BLaER1 treated with 17β-estradiol and CSF1 and Interleukin-3, amounts not matched to agents 10 nM and 100 nM (cell line): ENCODE measurements at regions not wholly inside any gene's neighbourhood (a gene's known extent, or its start where the extent isn't known, plus 50 kb on each side); places are given as distances from the start of the nearest gene placed in this dataset.
A peak's percentile ranks its signal among the peaks of the same experiment; 100 is the strongest.

Experiments used
- H3K27ac ChIP-seq, 11 experiments: shearing (Covaris generic); formaldehyde crosslinking; 2 replicates each; pipeline ENCODE4 v1.8.1; 2022
- H3K27me3 ChIP-seq, 11 experiments: shearing (Covaris generic); formaldehyde crosslinking; 2 replicates each; pipeline ENCODE4 v1.8.1; 2022
- H3K36me3 ChIP-seq, 11 experiments: shearing (Covaris generic); formaldehyde crosslinking; 2 replicates each; pipeline ENCODE4 v1.8.1; 2022
- H3K4me1 ChIP-seq, 10 experiments: shearing (Covaris generic); formaldehyde crosslinking; 2 replicates each; pipeline ENCODE4 v1.8.1; 2022
- H3K4me2 ChIP-seq, 11 experiments: shearing (Covaris generic); formaldehyde crosslinking; 2 replicates each; pipeline ENCODE4 v1.8.1; 2022
- H3K4me3 ChIP-seq, 10 experiments: shearing (Covaris generic); formaldehyde crosslinking; 2 replicates each; pipeline ENCODE4 v1.8.1; 2022
- H3K9ac ChIP-seq, 11 experiments: shearing (Covaris generic); formaldehyde crosslinking; 2 replicates each; pipeline ENCODE4 v1.8.1; 2022
- H3K9me3 ChIP-seq, 11 experiments: shearing (Covaris generic); formaldehyde crosslinking; replicated peaks in 1 of 11; 2 replicates each; pipeline ENCODE4 v1.8.1; 2022
- H4K20me1 ChIP-seq, 11 experiments: shearing (Covaris generic); formaldehyde crosslinking; 2 replicates each; pipeline ENCODE4 v1.8.1; 2022
- Cebpa-rat ChIP-seq, 11 experiments: shearing (Covaris generic); IDR thresholded peaks; 2 replicates each; pipeline ENCODE4 v1.8.1; 2022

- Histone ChIP-seq H3K36me3 (no peaks in the 10 kb centered on the region), H3K4me1 (peaks cover 12 to 37% (median 24%) of the 10 kb centered on the region in 10 experiments; a peak in 18 of 20 replicates), H4K20me1 (no peaks in the 10 kb centered on the region; a peak in 1 of 22 replicates), H3K27ac (no peak overlapping the region), H3K4me2 (peak overlapping the region; percentile 15 to 93 (median 80); a peak in 21 of 22 replicates), H3K9me3 (no peaks in the 10 kb centered on the region), H3K4me3 (no peak overlapping the region), H3K27me3 (no peaks in the 10 kb centered on the region), H3K9ac (0 out of 22 replicates have a peak overlapping the region, but pooled peaks of 1 of the 11 experiments have one; percentile 11)
- TF ChIP-seq Cebpa-rat (IDR thresholded peaks at IDR 0.05) = no peak
Measured at GRCh38 chrX:39018541-39018940, 217.3 kb downstream of the MID1IP1 start.

GRCh38 chrX:39019056-39019455 is 217.8 kb downstream of the MID1IP1 start:
- Histone ChIP-seq H3K4me1 (peaks cover 12 to 37% (median 24%) of the 10 kb centered on the region in 10 experiments; a peak in 18 of 20 replicates), H3K9ac (no peak overlapping the region), H3K36me3 (no peaks in the 10 kb centered on the region), H3K4me3 (no peak overlapping the region), H3K9me3 (no peaks in the 10 kb centered on the region), H4K20me1 (no peaks in the 10 kb centered on the region; a peak in 1 of 22 replicates), H3K27ac (no peak overlapping the region), H3K4me2 (peak overlapping the region in 8 of 11 experiments; percentile 62 to 93 (median 82); a peak in 14 of 22 replicates), H3K27me3 (no peaks in the 10 kb centered on the region)
- no peak for TF ChIP-seq Cebpa-rat (IDR thresholded peaks at IDR 0.05)

- Histone ChIP-seq H3K27ac (no peak overlapping the region), H4K20me1 (no peaks in the 10 kb centered on the region; a peak in 1 of 22 replicates), H3K4me1 (peaks cover 12 to 37% (median 24%) of the 10 kb centered on the region in 10 experiments; a peak in 18 of 20 replicates), H3K4me2 (peak overlapping the region in 5 of 11 experiments; percentile 3 to 93 (median 23); a peak in 6 of 22 replicates), H3K27me3 (no peaks in the 10 kb centered on the region), H3K9me3 (no peaks in the 10 kb centered on the region), H3K9ac (no peak overlapping the region), H3K36me3 (no peaks in the 10 kb centered on the region), H3K4me3 (no peak overlapping the region)
- no peak for TF ChIP-seq Cebpa-rat (IDR thresholded peaks at IDR 0.05)
Measured at GRCh38 chrX:39020051-39020669, 218.9 kb downstream of the MID1IP1 start.

GRCh38 chrX:39022106-39022505 is 220.8 kb downstream of the MID1IP1 start:
- H3K27ac ChIP-seq = no peak overlapping the region
- no peak for TF ChIP-seq Cebpa-rat (IDR thresholded peaks at IDR 0.05)
- H3K4me1 ChIP-seq = peaks cover 12 to 33% (median 24%) of the 10 kb centered on the region in 10 experiments; a peak in 18 of 20 replicates
- H3K4me3 ChIP-seq = no peak overlapping the region
- H3K36me3 ChIP-seq = no peaks in the 10 kb centered on the region
- H3K9me3 ChIP-seq = peaks cover 0 to 3% (median under 1%) of the 10 kb centered on the region in 11 experiments; a peak in 6 of 22 replicates
- no peaks in the 10 kb centered on the region for H4K20me1 ChIP-seq
- no peaks in the 10 kb centered on the region for H3K27me3 ChIP-seq
- no peak overlapping the region for H3K4me2 ChIP-seq
- no peak overlapping the region for H3K9ac ChIP-seq

- peaks cover 0 to 4% (median 0%) of the 10 kb centered on the region in 11 experiments; a peak in 3 of 22 replicates for H3K36me3 ChIP-seq
- TF ChIP-seq Cebpa-rat (IDR thresholded peaks at IDR 0.05) = no peak
- no peak overlapping the region for H3K4me3 ChIP-seq
- H3K9ac ChIP-seq = no peak overlapping the region
- H3K27ac ChIP-seq = no peak overlapping the region
- no peak overlapping the region for H3K4me2 ChIP-seq
- no peaks in the 10 kb centered on the region for H3K27me3 ChIP-seq
- H3K9me3 ChIP-seq = peaks cover 37 to 65% (median 49%) of the 10 kb centered on the region in 11 experiments
- H3K4me1 ChIP-seq = no peaks in the 10 kb centered on the region
- H4K20me1 ChIP-seq = no peaks in the 10 kb centered on the region
Measured at GRCh38 chrX:39029221-39029620, 228.0 kb downstream of the MID1IP1 start.

- no peaks in the 10 kb centered on the region for H3K4me1 ChIP-seq
- no peak overlapping the region for H3K9ac ChIP-seq
- no peaks in the 10 kb centered on the region for H3K27me3 ChIP-seq
- H3K9me3 ChIP-seq = peaks cover 41 to 73% (median 56%) of the 10 kb centered on the region in 11 experiments
- no peak for TF ChIP-seq Cebpa-rat (IDR thresholded peaks at IDR 0.05)
- H3K4me2 ChIP-seq = no peak overlapping the region
- no peaks in the 10 kb centered on the region for H4K20me1 ChIP-seq
- no peak overlapping the region for H3K27ac ChIP-seq
- H3K36me3 ChIP-seq = peaks cover 0 to 4% (median 0%) of the 10 kb centered on the region in 11 experiments; a peak in 3 of 22 replicates
- no peak overlapping the region for H3K4me3 ChIP-seq
Measured at GRCh38 chrX:39030636-39031035, 229.4 kb downstream of the MID1IP1 start.

GRCh38 chrX:39039890-39040289 is 238.6 kb downstream of the MID1IP1 start:
- TF ChIP-seq Cebpa-rat (IDR thresholded peaks at IDR 0.05) = no peak

GRCh38 chrX:39043838-39044550 is 242.7 kb downstream of the MID1IP1 start:
- Histone ChIP-seq H3K4me1 (no peaks in the 10 kb centered on the region), H3K9me3 (peaks cover 0 to 5% (median 0%) of the 10 kb centered on the region in 11 experiments; a peak in 1 of 22 replicates), H3K27me3 (no peaks in the 10 kb centered on the region), H4K20me1 (no peaks in the 10 kb centered on the region), H3K4me3 (no peak overlapping the region), H3K27ac (no peak overlapping the region), H3K4me2 (no peak overlapping the region), H3K36me3 (no peaks in the 10 kb centered on the region), H3K9ac (no peak overlapping the region)
- TF ChIP-seq Cebpa-rat (IDR thresholded peaks at IDR 0.05) = no peak

More at GRCh38 chrX:39039890-39040289, 238.6 kb downstream of the MID1IP1 start:
- no peak overlapping the region for H3K9ac ChIP-seq
- H3K36me3 ChIP-seq = no peaks in the 10 kb centered on the region
- H3K4me3 ChIP-seq = no peak overlapping the region
- no peak overlapping the region for H3K27ac ChIP-seq
- no peaks in the 10 kb centered on the region for H3K27me3 ChIP-seq
- peaks cover 0 to 9% (median 2%) of the 10 kb centered on the region in 11 experiments; a peak in 10 of 22 replicates for H3K9me3 ChIP-seq
- no peak overlapping the region for H3K4me2 ChIP-seq
- no peaks in the 10 kb centered on the region for H3K4me1 ChIP-seq
- H4K20me1 ChIP-seq = no peaks in the 10 kb centered on the region

- no peak overlapping the region for H3K27ac ChIP-seq
- H3K36me3 ChIP-seq = no peaks in the 10 kb centered on the region
- no peak for TF ChIP-seq Cebpa-rat (IDR thresholded peaks at IDR 0.05)
- H3K4me3 ChIP-seq = no peak overlapping the region
- peaks cover 0 to under 1% (median 0%) of the 10 kb centered on the region in 10 experiments; a peak in 1 of 20 replicates for H3K4me1 ChIP-seq
- H3K9me3 ChIP-seq = peaks cover 0 to 5% (median 0%) of the 10 kb centered on the region in 11 experiments; a peak in 1 of 22 replicates
- no peaks in the 10 kb centered on the region for H4K20me1 ChIP-seq
- no peak overlapping the region for H3K9ac ChIP-seq
- H3K4me2 ChIP-seq = no peak overlapping the region
- no peaks in the 10 kb centered on the region for H3K27me3 ChIP-seq
Measured at GRCh38 chrX:39047174-39047573, 245.9 kb downstream of the MID1IP1 start.
